HepG2 (cell line): ENCODE measurements at regions not wholly inside any gene's neighbourhood (a gene's known extent, or its start where the extent isn't known, plus 50 kb on each side); places are given as distances from the start of the nearest gene placed in this dataset.

Source experiments
- ARHGAP35 ChIP-seq: sonication (generic); formaldehyde crosslinking; IDR thresholded peaks from 2 replicates; pipeline ENCODE4 v1.9.0; 2022; ENCODE audit warnings: mild to moderate bottlenecking, inconsistent platforms, moderate library complexity, missing genetic modification reagents, borderline replicate concordance
- CHD2 ChIP-seq: IDR thresholded peaks from 2 replicates; pipeline ENCODE4 v1.6.1; 2011; ENCODE audit warnings: low read depth, low read length, improper control_type of control experiment
- DBP ChIP-seq: sonication (generic); formaldehyde crosslinking; IDR thresholded peaks from 2 replicates; pipeline ENCODE4 v1.4.0; 2020; ENCODE audit warnings: missing genetic modification reagents; ENCODE audit errors: not compliant biosample characterization
- HOXA5 ChIP-seq: sonication (generic); formaldehyde crosslinking; IDR thresholded peaks from 2 replicates; pipeline ENCODE4 v1.4.0; 2020; ENCODE audit warnings: missing genetic modification reagents
- LBX2 ChIP-seq: sonication (generic); formaldehyde crosslinking; IDR thresholded peaks from 2 replicates; pipeline ENCODE4 v1.5.0; 2020; ENCODE audit warnings: missing genetic modification reagents, mild to moderate bottlenecking, borderline replicate concordance
- MXD3 ChIP-seq: IDR thresholded peaks from 2 replicates; pipeline ENCODE4 v1.6.1; 2016; ENCODE audit warnings: mild to moderate bottlenecking, missing biosample characterization, missing genetic modification reagents
- SMARCC2 ChIP-seq: fragments of 450-650 bp; IDR thresholded peaks from 2 replicates; pipeline ENCODE4 v1.6.1; 2017; ENCODE audit warnings: antibody characterized with exemption, mild to moderate bottlenecking
- SMC3 ChIP-seq: IDR thresholded peaks from 2 replicates; pipeline ENCODE4 v1.6.1; 2011; ENCODE audit warnings: low read length, improper control_type of control experiment
- U2AF2 ChIP-seq: fragments of 200-400 bp; formaldehyde crosslinking; IDR thresholded peaks from 2 replicates; pipeline ENCODE4 v1.6.1; 2017; ENCODE audit warnings: low read depth, mild to moderate bottlenecking, low read length
- ZFP91 ChIP-seq: sonication (generic); formaldehyde crosslinking; IDR thresholded peaks from 2 replicates; pipeline ENCODE4 v1.9.0; 2022; ENCODE audit warnings: missing genetic modification reagents, mild to moderate bottlenecking, borderline replicate concordance
- ZNF10 ChIP-seq: sonication (generic); formaldehyde crosslinking; IDR thresholded peaks from 2 replicates; pipeline ENCODE4 v1.4.0; 2020; ENCODE audit warnings: mild to moderate bottlenecking, low read depth, missing genetic modification reagents, borderline replicate concordance
- ZNF292 ChIP-seq: sonication (generic); formaldehyde crosslinking; IDR thresholded peaks from 2 replicates; pipeline ENCODE4 v1.8.1; 2022; ENCODE audit warnings: mild to moderate bottlenecking, low read depth, missing genetic modification reagents, borderline replicate concordance
- ZNF3 ChIP-seq: IDR thresholded peaks from 2 replicates; pipeline ENCODE4 v1.7.0; 2017; ENCODE audit warnings: inconsistent platforms
- ZNF605 ChIP-seq: sonication (generic); formaldehyde crosslinking; IDR thresholded peaks from 2 replicates; pipeline ENCODE4 v1.8.0; 2022; ENCODE audit warnings: mild to moderate bottlenecking, missing genetic modification reagents
- TF ChIP-seq, protein P1 (sequence below): sonication (generic); formaldehyde crosslinking; IDR thresholded peaks from one replicate; pipeline ENCODE4 v1.5.1; 2020; ENCODE audit warnings: mild to moderate bottlenecking, missing genetic modification reagents; ENCODE audit errors: not compliant biosample characterization
- TF ChIP-seq, protein P2 (sequence below): sonication (generic); formaldehyde crosslinking; IDR thresholded peaks from 2 replicates; pipeline ENCODE4 v1.4.0; 2020; ENCODE audit warnings: mild to moderate bottlenecking, missing genetic modification reagents

DNA sequence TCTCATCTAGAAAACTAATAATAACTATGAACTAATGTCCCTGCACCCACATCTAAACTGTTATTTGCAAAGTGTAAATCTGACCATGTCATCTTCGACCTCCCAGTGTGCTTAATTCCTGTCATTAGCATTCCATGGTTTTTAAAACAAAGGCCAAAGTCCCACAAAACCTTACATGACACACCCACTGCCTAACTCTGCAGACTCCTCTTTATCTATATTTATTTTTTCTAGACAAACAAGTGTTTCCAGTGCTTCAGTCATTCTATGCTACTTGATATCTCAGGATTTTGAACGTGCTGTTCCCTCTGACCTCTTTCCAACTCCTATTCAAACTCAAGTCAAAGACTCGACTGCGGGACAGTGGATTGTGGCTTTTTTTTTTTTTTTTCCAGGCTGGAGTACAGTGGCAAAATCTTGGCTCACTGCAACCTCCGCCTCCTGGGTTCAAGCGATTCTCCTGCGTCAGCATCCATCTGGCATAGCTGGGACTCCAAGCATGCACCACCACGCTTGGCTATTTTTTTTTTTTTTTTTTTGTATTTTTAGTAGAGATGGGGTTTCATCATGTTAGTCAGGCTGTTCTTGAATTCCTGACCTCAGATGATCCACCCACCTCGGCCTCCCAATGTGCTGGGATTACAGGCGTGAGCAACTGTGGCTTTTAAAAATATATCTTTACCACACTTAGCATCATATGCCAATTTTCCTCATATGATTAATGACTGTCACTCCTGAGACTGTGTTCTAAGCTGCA, 1511.0 kb downstream of the ARAP2 start (continued):
- TF ChIP-seq, protein P1, sequence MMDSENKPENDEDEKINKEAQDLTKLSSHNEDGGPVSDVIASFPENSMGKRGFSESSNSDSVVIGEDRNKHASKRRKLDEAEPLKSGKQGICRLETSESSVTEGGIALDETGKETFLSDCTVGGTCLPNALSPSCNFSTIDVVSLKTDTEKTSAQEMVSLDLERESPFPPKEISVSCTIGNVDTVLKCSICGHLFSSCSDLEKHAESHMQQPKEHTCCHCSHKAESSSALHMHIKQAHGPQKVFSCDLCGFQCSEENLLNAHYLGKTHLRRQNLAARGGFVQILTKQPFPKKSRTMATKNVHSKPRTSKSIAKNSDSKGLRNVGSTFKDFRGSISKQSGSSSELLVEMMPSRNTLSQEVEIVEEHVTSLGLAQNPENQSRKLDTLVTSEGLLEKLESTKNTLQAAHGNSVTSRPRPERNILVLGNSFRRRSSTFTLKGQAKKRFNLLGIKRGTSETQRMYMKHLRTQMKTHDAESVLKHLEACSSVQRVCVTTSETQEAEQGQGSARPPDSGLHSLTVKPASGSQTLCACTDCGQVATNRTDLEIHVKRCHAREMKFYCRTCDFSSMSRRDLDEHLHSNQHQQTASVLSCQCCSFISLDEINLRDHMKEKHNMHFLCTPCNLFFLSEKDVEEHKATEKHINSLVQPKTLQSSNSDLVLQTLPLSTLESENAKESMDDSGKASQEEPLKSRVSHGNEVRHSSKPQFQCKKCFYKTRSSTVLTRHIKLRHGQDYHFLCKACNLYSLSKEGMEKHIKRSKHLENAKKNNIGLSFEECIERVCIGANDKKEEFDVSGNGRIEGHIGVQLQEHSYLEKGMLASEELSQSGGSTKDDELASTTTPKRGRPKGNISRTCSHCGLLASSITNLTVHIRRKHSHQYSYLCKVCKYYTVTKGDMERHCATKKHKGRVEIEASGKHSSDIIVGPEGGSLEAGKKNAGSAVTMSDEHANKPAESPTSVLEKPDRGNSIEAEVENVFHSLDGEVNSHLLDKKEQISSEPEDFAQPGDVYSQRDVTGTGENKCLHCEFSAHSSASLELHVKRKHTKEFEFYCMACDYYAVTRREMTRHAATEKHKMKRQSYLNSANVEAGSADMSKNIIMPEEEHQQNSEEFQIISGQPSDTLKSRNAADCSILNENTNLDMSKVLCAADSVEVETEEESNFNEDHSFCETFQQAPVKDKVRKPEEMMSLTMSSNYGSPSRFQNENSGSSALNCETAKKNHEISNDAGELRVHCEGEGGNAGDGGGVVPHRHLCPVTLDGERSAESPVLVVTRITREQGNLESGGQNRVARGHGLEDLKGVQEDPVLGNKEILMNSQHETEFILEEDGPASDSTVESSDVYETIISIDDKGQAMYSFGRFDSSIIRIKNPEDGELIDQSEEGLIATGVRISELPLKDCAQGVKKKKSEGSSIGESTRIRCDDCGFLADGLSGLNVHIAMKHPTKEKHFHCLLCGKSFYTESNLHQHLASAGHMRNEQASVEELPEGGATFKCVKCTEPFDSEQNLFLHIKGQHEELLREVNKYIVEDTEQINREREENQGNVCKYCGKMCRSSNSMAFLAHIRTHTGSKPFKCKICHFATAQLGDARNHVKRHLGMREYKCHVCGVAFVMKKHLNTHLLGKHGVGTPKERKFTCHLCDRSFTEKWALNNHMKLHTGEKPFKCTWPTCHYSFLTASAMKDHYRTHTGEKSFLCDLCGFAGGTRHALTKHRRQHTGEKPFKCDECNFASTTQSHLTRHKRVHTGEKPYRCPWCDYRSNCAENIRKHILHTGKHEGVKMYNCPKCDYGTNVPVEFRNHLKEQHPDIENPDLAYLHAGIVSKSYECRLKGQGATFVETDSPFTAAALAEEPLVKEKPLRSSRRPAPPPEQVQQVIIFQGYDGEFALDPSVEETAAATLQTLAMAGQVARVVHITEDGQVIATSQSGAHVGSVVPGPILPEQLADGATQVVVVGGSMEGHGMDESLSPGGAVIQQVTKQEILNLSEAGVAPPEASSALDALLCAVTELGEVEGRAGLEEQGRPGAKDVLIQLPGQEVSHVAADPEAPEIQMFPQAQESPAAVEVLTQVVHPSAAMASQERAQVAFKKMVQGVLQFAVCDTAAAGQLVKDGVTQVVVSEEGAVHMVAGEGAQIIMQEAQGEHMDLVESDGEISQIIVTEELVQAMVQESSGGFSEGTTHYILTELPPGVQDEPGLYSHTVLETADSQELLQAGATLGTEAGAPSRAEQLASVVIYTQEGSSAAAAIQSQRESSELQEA (CRISPR knock-in tag): no peak
- TF ChIP-seq CHD2 (no peak), ARHGAP35 (CRISPR knock-in tag) (no peak), SMC3 (no peak), ZNF605 (CRISPR knock-in tag) (no peak), HOXA5 (CRISPR knock-in tag) (no peak), MXD3 (CRISPR knock-in tag) (no peak), SMARCC2 (no peak), ZNF3 (CRISPR knock-in tag) (no peak), DBP (no peak), ZFP91 (CRISPR knock-in tag) (no peak), U2AF2 (no peak), ZNF292 (CRISPR knock-in tag) (no peak), ZNF10 (CRISPR knock-in tag) (no peak), LBX2 (CRISPR knock-in tag) (no peak)
- TF ChIP-seq, protein P2, sequence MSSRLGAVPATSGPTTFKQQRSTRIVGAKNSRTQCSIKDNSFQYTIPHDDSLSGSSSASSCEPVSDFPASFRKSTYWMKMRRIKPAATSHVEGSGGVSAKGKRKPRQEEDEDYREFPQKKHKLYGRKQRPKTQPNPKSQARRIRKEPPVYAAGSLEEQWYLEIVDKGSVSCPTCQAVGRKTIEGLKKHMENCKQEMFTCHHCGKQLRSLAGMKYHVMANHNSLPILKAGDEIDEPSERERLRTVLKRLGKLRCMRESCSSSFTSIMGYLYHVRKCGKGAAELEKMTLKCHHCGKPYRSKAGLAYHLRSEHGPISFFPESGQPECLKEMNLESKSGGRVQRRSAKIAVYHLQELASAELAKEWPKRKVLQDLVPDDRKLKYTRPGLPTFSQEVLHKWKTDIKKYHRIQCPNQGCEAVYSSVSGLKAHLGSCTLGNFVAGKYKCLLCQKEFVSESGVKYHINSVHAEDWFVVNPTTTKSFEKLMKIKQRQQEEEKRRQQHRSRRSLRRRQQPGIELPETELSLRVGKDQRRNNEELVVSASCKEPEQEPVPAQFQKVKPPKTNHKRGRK: no peak
